ENCODE measurements at regions not wholly inside any gene's neighbourhood (a gene's known extent, or its start where the extent isn't known, plus 50 kb on each side); places are given as distances from the start of the nearest gene placed in this dataset.

DNA sequence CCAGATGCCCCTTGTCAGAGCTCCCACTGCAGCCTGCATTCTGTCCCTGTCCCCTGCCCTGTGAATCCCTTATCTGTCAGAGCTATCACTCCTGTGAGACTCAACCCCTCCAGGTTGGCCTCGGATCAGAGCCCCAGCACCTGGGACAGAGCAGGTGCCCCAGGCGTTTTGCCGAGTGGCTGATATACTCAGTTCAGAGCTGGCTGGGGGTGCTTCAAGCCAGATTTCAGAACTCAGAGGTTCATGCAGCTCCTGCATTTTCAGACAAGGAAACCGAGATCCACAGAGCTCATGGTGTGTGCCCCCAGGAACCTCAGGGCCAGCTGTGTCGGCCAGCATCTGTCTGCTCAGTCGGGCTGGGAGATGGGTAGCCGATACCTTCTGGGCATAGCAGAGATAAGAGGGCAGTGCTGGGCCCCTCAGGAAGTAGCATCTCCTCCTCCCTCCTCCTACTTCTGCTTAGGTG lies 228.0 kb upstream of the RTL1 start:
- H3K9me3 ChIP-seq (replicated peaks; ENCODE audit: control insufficient read depth, insufficient read depth, low read length): no peaks in the 10 kb centered on the region
- dilution Hi-C loops (cut with MboI; ENCODE audit: extremely low pct_ligation_motif_present, low sequenced_read_pairs): no loop called here
- DNase-seq (ENCODE audit: low read depth, low spot score) (no peak), FAIRE-seq (no peak)
- H3K9me1 ChIP-seq (replicated peaks; ENCODE audit: control insufficient read depth, extremely low read depth, insufficient read depth, low read length): no peaks in the 10 kb centered on the region
- intact Hi-C loops (cut with micrococcal nuclease): no loop called here
- H3K79me2 ChIP-seq (ENCODE audit: control insufficient read depth, insufficient read depth, low read length): no peaks in the 10 kb centered on the region
- peaks cover 8 to 11% of the 10 kb centered on the region in 2 experiments for H3K27me3 ChIP-seq (ENCODE audit: control insufficient read depth in 2 of 2, insufficient read depth in 2 of 2, low read length in 2 of 2)
- no peak for TF ChIP-seq EZH2 (IDR thresholded peaks at IDR 0.05; ENCODE audit: borderline replicate concordance, low read depth, low read length, severe bottlenecking)
- TF ChIP-seq, protein P1, sequence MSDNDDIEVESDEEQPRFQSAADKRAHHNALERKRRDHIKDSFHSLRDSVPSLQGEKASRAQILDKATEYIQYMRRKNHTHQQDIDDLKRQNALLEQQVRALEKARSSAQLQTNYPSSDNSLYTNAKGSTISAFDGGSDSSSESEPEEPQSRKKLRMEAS (IDR thresholded peaks at IDR 0.05; ENCODE audit: insufficient read depth, insufficient read length): no peak
- no peak for TF ChIP-seq FOS (IDR thresholded peaks at IDR 0.05; ENCODE audit: borderline replicate concordance, insufficient read depth, low read length)
- TF ChIP-seq, protein P2, sequence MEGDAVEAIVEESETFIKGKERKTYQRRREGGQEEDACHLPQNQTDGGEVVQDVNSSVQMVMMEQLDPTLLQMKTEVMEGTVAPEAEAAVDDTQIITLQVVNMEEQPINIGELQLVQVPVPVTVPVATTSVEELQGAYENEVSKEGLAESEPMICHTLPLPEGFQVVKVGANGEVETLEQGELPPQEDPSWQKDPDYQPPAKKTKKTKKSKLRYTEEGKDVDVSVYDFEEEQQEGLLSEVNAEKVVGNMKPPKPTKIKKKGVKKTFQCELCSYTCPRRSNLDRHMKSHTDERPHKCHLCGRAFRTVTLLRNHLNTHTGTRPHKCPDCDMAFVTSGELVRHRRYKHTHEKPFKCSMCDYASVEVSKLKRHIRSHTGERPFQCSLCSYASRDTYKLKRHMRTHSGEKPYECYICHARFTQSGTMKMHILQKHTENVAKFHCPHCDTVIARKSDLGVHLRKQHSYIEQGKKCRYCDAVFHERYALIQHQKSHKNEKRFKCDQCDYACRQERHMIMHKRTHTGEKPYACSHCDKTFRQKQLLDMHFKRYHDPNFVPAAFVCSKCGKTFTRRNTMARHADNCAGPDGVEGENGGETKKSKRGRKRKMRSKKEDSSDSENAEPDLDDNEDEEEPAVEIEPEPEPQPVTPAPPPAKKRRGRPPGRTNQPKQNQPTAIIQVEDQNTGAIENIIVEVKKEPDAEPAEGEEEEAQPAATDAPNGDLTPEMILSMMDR (IDR thresholded peaks at IDR 0.05; ENCODE audit: extremely low read depth in 1 of 2, insufficient read depth in 1 of 2, low read depth in 1 of 2, low read length in 2 of 2): no peak
- no peak for TF ChIP-seq MYC (IDR thresholded peaks at IDR 0.05; ENCODE audit: low read depth, low read length)
- TF ChIP-seq GATA2 (IDR thresholded peaks at IDR 0.05; ENCODE audit: insufficient read depth, insufficient read length, low read depth, low read length): no peak
- no peak for TF ChIP-seq POLR2A (IDR thresholded peaks at IDR 0.05; ENCODE audit: low read depth, low read length)
- no peak for TF ChIP-seq JUN (IDR thresholded peaks at IDR 0.05; ENCODE audit: borderline replicate concordance, insufficient read depth, insufficient read length, low read depth)
- TF ChIP-seq POLR2AphosphoS5 (IDR thresholded peaks at IDR 0.05; ENCODE audit: insufficient read depth, low read depth, low read length): no peak
- H3K36me3 ChIP-seq (ENCODE audit: control insufficient read depth in 2 of 2, extremely low read depth in 1 of 2, insufficient read depth in 2 of 2, low read length in 2 of 2): no peaks in the 10 kb centered on the region
- POLR2A ChIA-PET: no interaction called here
- H2AFZ ChIP-seq (ENCODE audit: low read depth, low read length): no peak overlapping the region
- no TSS peak for BruUV-seq (replicated peaks)
- no peak overlapping the region for H3K4me3 ChIP-seq (replicated peaks in 1 of 3; ENCODE audit: insufficient read depth in 1 of 3, low read depth in 1 of 3, low read length in 3 of 3)
- H3K4me1 ChIP-seq (ENCODE audit: control insufficient read depth, extremely low read depth, insufficient read depth, low read length): peaks cover 14% of the 10 kb centered on the region
- no peaks in the 10 kb centered on the region for H4K20me1 ChIP-seq (replicated peaks; ENCODE audit: control insufficient read depth, extremely low read depth, insufficient read depth, low read length)
- no peak overlapping the region for H3K4me2 ChIP-seq (ENCODE audit: insufficient read depth, low read length)
- CTCF ChIA-PET: no interaction called here
- H3K9ac ChIP-seq (replicated peaks; ENCODE audit: extremely low read depth, insufficient read depth, low read length): no peak overlapping the region
- H3K27ac ChIP-seq (ENCODE audit: insufficient read depth, low read depth, low read length): no peak overlapping the region

Measured in endothelial cell of umbilical vein (primary cell).